DMS153 (cell line): ENCODE measurements at regions not wholly inside any gene's neighbourhood (a gene's known extent, or its start where the extent isn't known, plus 50 kb on each side); places are given as distances from the start of the nearest gene placed in this dataset.

ENCODE experiments used
- DNase-seq: peaks from one replicate; lab custom pipeline; 2025; lab: John Stamatoyannopoulos, UW

DNA sequence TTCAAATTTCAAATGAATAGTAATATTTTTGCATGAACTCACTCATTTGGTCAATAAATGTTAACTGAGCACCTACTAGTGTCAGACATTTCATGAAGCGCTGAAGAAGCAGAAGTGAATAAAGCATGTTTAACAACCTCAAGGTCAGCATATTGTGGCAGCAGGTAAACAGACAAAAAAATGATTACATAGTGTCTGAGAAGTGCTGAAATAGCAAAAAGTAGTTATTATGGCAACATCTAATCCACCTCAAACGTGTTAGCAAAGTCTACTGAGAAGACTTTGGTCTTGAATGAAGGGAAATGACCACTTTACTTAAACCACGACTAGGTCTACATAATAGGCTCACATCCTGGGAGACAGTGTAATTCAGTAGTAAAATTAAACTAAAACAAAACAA is 452.2 kb upstream of the LRATD1 start:
- no peak for DNase-seq

DNA sequence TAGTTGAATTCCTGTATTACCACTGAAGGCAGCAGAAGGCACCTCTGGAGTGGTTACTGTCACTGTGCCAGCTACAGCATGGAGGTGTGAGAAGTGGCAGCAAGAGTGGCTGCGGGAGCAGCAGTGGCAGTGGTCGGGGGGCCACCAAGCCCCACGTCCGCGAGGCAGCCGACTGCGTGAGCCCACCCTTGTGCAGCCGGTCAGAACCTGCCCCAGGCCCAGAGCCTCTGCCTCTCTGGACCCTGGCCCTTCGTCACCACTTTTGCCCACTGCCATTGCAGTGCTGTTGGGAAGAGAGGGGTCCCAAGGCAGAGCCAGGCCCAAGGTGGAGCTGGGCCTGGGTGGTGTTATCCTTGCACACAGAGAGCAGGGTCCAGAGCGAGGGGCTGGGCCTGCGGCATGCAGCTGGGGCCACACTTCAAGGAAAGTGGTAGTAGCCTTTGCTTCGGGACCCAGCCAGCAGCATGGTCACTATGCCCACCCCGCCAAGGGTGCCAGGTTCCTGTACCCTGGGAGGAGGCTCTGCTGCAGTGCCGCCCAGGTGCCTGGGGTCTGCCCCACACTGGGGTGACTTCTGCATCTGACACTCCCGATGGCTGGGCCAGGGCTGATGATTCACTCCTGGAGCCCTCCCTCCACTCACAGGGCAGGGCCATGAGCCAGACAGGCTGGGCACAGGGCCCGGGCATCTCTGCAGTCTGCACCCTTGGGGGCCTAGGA is 450.1 kb upstream of the LRATD1 start:
- DNase-seq = no peak

DNA sequence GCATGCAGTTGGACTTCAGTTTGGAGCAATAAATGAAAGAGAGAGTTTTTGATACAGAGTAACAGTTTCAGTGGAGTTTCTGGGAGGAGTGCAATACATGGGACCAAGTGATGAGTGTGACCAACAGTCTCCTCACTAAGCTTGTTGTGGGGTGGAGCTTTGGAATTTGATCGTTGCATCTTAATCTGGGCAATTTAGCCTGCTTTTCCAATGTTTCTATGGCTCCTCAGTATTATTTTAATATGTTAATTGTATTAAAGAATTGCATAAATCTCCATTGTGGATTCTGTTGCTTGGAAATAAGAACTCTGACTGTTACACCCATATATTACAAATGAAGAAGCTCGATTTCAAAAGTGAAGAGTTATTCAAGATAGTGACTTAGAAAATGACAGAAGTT is 446.6 kb upstream of the LRATD1 start:
- DNase-seq = no peak

DNA sequence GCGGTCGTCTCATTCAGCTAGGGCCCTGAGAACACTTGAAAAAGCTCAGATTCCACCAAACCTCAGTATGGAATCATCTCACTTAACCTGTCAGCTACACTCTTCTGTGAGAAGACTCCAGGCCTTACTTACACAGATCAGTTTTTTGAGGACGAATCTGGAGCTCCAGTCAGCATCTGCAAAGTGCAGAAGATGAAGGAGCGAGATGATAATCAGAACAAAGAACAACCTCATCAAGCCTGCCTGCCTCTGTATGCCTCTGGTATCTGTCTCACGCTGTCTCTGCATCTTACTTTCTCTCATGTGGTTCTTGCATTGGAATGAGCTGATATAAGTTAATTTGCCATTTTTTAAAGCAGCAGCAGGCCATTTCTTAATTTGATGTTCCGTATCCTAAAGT is 444.1 kb upstream of the LRATD1 start:
- DNase-seq = no peak

DNA sequence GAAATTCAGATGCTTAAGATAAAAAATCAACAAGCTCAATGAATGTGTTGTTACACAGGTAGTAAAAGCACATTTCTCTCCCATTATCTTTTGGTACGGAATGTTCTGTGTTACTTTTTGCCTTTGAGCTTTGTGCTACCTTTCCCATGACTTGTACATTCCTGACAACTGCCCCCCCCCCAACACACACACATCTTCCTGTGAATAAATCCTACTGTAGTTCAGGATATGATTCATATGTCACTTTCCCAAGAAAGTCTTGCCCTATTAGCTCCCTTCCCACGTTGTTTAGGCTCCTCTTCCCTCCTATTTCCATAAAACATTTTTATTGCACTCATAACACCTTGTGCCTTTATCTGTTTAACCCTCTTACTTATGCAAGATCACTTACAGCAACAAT is 442.6 kb upstream of the LRATD1 start:
- DNase-seq = no peak

DNA sequence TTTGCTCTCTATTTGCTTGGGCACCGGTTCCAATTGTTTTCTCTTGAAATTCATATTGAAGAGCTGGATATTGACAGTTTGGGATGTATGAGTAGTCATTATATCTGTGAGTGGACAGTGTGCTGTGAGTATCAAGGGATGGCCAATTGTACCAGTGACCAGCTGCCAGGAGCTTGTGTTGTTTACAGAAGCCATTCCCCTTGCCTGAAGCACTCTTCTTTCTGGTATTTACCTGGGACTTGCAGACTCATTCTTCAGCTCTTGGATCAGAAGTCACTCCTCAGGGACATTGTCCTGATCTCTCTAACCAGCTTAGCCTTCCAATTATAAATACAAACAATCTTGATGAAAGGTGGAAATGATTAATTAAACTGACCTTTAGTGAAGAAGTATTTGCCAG is 438.3 kb upstream of the LRATD1 start:
- no peak for DNase-seq

DNA sequence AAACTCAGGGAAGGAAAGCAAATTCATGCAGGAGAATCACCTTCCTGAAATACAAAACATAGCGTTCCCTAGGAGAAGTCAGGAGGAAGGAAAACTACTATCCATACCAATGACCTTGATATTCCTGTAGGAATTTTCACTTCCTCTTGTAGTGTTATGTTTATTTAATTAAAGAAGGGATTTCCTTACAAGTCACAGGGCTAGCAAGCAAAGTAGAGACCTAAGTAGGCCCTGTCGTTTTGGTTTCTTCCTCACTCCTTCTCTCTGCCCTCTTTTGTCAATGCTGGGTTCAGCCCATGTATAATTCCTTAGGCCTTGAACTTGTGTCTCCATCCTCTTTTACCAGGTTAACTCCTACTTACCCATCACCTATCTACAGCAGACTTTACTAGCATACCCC is 435.2 kb upstream of the LRATD1 start:
- DNase-seq = no peak

DNA sequence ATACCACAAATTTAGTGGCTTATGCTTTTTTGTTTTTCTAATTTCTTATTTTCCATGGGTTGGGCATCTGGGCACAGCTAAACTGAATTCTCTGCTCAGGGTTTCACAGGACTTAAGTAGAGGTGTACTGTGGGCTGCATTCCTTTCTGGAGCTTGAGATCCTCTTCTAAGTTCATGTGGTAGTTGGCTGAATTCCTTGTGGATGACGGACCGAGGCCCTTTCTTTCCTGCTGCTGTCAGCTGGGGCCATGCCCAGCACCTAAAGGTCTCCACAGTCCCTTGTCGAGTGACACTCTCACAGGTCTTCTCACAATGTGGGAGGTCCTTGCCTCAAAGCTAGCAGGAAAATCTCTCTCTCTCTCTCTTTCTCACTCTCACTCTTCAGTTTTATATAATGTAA is 433.5 kb upstream of the LRATD1 start:
- no peak for DNase-seq

DNA sequence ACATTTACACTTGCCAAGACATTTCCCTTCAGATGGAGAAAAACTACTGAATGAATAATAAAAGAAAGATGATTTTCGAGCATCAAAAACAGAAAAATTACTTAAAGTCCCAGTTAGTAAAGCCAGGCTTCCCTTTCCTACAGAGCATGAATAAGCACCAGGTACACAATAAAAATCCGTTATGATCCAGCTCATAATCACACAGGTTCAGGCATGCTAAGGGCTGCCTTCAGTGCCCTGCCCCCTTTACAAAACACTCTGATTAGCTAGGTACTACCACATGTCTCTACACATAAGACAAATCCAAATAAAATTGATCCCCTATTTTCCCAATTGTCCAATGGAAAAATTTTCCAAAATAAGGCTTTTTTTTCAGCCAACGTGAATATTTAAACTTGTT is 413.2 kb upstream of the LRATD1 start:
- DNase-seq = no peak

DNA sequence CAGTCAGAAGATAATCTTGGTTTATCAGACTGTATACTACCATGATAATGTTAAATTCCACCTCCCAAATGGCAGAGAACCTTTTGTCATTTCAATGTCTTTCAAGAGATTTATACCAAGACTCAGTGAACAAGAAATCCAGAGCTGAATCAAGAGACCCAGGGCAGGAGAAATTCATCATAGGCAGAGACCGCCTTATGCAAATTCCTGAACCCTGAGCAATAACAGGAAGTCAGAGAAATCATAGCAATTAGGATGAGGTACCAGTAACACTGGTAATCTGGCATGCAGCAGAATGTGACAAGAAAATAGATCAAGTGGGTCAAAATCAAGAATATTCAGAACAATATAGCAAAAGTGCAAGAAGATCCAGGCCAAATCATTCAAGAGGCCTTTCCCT is 412.4 kb upstream of the LRATD1 start:
- DNase-seq = no peak

DNA sequence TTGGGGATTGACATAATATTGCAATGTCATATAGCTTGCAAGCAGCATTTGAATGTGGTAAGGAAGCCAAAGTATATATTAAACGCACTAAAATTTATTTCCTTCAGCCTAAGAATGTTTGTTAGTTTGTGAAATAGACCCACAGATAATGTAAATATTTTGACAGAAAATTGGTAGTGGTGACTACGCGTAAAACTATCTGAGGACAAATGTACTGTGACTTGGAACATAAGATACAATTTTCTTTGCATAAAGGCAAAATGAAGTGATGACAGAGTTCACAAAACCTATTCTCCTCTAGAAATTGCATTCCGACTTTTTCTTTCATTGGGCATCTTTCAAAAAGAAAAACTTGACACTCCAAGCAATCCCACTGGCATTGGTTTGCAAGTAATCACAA is 411.1 kb upstream of the LRATD1 start:
- no peak for DNase-seq

DNA sequence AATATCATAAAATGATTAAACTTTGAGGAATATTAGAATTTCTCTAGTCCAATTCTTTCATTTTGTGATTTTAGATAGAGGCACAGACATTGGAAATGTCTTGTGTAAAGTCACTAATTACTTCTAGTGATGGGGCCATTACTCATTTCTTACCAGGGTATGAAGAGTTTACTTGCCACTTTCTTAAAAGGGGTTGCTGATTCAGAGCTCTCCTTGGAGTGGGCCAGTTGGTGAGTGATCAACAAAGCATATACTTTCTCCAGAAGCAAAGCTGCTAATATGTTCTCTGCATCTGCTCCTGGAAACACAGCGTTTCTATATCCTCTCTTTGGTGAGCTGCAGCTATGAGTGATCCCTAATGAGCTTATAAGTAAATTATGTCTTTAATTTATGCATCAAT is 408.9 kb upstream of the LRATD1 start:
- DNase-seq = no peak

DNA sequence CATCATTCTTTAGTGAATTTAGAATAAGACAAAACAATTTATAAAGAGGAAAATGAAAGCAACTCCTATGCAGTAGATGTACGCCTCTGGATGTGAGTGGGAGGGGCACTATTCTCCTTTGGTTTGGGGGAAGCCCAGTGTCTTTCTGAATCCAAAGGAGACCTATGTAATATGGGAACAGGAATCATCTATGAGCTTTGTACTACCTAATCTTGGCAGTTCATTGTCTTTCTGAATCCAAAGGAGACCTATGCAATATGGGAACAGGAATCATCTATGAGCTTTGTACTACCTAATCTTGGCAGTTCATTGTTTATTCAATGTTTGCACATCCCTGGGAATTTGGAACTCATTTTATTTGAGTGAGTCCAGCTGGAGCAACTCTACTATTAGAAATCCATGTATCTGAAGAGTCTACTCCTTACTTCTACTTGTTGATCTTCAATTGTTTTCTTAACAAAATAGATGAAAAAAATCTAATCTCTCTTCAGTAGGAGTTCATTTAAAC is 401.1 kb upstream of the LRATD1 start:
- no peak for DNase-seq

DNA sequence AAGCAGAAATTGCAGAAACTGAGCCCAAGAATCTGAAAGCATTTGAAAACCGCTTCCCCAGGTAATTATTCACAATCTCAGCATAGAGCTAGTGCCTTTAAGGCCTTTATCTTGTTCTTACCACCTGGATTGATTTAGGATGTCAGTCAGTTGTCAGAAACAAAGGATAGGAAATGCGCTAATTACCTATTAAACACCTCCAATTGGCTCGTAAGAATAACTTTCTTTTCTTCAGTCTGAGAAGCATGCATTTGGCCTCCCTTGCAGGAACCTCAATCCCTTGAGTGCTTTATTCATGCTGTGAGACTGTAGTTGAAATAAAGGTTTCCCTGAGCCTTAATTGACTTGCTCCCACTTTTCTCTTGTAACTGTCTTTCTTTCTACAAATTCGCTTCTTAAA is 400.3 kb upstream of the LRATD1 start:
- no peak for DNase-seq

DNA sequence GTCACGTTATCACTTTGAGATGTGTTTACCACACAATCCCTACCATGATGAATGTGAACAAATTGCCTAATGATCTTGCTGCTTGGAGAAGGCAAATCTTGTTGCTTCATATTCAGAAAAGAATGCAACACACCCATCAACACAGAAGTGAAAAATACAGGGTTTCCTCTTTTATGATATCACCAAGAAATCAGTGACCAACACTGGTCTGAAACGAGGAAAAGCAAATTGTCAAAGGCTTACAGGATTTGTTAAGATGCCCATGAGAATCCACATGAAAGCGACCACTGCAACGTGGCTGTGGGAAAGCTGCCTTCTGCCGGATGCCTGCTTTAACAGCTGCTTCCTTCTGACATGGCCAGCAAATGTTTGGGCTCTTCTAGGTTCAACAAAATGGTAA is 397.6 kb upstream of the LRATD1 start:
- DNase-seq = no peak

DNA sequence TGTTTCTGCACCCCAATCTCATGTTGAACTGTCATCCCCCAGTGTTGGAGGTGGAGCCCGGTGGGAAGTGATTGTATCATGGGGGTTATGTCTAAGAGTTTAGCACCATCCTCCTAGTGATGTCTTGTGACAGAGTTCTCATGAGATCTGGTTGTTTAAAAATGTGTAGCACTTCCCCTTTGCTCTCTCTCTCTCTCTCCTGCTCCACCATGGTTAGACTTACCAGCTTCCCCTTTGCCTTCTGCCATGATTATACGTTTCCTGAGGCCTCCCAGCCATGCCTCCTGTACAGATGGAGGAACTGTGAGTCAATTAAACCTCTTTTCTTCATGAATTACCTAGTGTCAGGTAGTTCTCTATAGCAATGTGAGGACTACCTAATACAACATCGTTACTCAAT is 396.9 kb upstream of the LRATD1 start:
- DNase-seq = no peak

DNA sequence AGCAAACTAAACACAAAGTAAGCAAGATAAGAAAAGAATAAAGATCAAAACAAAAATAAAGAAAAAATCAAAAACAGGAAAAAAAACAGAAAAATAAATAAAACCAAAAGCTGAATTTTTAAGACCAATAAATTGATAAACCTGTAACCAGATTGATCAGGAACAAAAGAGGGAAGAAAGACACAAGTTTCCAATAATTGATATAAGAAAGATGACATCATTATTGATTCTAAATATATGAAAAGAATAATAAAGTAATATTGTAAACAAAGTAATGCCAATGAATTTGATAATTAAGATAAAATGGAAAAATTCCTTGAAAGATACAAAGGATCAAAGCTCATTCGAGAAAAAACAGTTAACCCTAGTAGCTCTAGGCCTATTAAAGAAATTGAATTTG is 394.6 kb upstream of the LRATD1 start:
- DNase-seq = no peak

DNA sequence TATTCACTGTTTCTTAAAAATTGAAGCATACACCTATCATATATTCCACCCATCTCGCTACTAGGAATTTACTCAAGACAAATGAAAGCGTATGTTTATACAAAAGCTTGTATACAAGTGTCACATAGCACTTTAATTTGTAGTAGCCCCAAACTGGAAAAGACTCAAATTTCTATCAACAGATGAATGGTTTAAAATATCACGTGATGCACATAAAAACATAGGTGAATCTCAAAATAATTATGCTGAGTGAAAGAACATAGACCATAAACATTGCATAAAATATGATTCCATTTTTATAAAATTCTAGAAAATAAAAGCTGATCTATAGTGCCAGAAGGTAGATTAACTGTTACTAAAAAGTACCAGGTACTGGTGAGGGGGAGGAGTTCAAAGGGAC is 392.9 kb upstream of the LRATD1 start:
- DNase-seq = no peak

DNA sequence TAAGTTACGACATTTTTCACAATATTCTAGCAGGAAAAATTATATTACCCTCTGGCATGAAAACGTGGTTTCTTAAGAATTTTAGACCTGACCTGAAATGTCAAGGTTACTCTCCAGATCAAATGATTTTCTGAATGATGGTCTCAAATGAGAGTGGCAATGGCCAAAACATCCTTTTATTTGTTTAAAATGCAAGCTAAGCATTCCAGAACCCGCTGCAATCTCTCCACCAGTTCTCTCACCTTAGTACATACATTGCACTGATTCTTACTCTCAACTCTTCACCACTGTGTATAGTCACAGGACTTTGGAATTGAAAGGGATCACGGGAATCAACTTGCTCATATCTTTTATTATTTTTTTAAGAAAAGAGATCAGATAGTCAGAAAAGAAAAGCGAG is 391.6 kb upstream of the LRATD1 start:
- no peak for DNase-seq

DNA sequence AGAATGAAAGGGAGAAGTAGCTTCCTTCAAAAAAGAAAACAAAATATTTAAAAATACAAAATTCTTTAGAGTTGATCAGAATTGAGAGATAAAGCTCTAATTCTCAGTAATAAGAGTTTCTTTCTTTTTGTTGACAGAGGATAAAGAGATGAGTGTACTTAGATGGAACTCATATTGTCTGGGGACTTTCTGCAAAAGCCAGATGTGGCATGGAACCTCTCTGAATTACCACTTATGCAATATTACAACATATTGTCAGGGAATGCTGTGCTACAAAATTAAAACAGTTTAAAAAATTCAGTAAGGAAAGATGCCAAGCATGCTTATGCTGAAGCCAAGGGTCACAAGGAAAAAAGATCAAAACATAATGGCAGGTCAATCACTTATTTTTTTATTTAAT is 386.6 kb upstream of the LRATD1 start:
- DNase-seq = no peak

DNA sequence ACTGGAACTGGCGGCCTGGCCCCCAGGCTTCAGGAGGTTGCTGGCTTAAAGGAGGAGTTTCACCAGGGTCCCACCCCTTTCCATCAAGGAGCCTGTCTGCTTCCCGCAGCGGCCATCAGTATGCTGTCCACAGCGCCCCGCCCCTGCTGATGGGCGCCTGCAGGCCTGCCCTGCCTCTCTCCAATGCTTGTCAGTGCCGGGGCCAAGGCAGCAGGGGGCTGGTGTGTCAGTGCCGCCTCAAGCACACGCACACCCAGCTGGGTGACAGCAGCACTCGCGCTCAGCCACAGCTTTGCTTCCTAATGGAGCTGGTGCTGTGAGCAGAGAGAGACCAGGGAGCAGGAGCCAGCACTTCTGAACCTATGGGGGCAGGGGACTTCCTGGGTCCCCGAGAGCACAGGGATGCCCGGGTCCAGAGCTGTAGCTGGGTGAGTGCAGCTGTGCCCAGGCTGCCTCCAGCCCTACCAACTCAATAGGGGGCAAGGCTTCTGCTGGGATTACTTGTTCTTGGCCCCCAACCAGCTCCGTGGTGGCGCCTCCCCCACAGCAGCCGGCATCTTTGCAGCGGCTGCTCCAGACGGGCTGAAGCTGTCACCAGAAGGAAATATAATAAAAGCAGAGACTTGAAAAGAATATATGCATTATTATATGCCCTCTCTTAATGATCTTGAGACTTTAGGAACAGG is 377.2 kb upstream of the LRATD1 start:
- DNase-seq = no peak

DNA sequence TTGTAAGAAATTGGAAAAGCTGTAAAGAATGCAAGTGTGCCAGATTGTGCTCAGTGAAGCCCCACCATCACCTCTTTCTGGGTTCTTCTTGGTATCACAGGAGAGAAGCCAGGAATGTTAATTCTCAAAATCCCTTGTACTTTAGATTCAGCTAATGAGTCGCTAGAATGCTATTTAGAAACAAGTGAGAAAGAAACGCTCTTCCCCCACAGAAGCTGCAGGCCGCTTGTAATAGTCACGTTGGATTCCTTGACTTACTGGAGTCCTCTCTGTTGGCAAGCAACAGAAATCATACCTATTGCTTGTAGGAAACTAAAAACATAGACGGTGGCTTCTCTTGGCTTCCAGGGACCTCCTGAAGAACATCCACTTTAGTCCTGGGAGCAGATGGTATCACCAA is 375.6 kb upstream of the LRATD1 start:
- no peak for DNase-seq

DNA sequence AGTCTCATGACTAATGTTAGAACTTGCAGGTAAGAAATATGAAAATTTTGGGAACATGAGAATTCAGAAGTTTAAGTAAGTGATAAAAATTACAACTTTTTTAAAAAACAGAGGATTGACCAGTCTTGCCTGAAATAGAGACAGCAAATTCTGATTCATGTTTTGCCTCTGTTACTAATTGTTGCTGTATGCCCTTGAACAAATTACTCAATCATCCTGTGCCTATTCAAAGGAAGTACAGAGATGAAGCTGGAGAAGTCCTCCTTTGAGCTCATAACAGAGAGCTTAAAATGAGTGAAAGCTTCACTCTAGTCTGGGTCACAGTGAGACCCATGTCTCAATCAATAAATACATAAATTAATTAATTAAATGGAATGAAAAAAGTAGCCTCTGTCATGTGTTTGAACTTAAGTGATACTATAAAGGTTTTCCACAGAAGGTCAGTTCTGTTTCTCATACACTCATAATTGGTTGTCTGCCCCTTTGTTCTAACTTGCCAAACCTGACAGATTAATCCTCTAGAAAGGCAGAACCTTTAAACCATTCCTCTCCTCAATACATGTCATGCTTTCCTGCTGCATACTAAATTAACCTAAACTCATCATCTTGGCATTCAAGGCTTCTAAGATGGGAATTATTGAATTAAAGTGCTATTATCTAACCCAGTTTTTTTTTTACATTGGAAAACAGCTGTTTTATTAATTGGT is 374.6 kb upstream of the LRATD1 start:
- no peak for DNase-seq
